CD14-positive monocyte (primary cell): ENCODE measurements at regions not wholly inside any gene's neighbourhood (a gene's known extent, or its start where the extent isn't known, plus 50 kb on each side); places are given as distances from the start of the nearest gene placed in this dataset.

Source experiments
- DNase-seq, 3 donors: peaks; one replicate each; pipeline ENCODE4 v3.0.0-alpha.2; 2011 to 2022
- H2AFZ ChIP-seq: 2 replicates; pipeline ENCODE4 v1.6.0; 2012; ENCODE audit warnings: mild to moderate bottlenecking, low read depth, low read length, inconsistent platforms; ENCODE audit not compliant: insufficient read depth, poor library complexity, severe bottlenecking
- H3K27ac ChIP-seq, 2 donors: 1 replicate in 1 of 2; 2 replicates in 1 of 2; pipeline ENCODE4 v1.5.1; 2012 to 2013; ENCODE audit warnings: low read length in 2 of 2, control low read depth in 1 of 2, inconsistent platforms in 1 of 2, low read depth in 1 of 2, mild to moderate bottlenecking in 1 of 2
- H3K27me3 ChIP-seq, 2 donors: one replicate each; pipeline versions ENCODE4 v1.6.0 to v1.6.1; 2011 to 2013; ENCODE audit warnings: low read length in 2 of 2; ENCODE audit not compliant: control insufficient read depth in 2 of 2, insufficient read depth in 2 of 2
- H3K36me3 ChIP-seq, 2 donors: replicated peaks in 1 of 2; 1 replicate in 1 of 2; 2 replicates in 1 of 2; pipeline versions ENCODE4 v1.5.1 to v1.6.1; 2012 to 2013; ENCODE audit warnings: low read length in 2 of 2, control low read depth in 1 of 2, inconsistent platforms in 1 of 2, mild to moderate bottlenecking in 1 of 2; ENCODE audit not compliant: insufficient read depth in 2 of 2, control insufficient read depth in 1 of 2
- H3K4me1 ChIP-seq, 2 donors: 1 replicate in 1 of 2; 2 replicates in 1 of 2; pipeline versions ENCODE4 v1.5.1 to v1.6.1; 2012 to 2013; ENCODE audit warnings: low read length in 2 of 2, control low read depth in 1 of 2, inconsistent platforms in 1 of 2, mild to moderate bottlenecking in 1 of 2, moderate library complexity in 1 of 2; ENCODE audit not compliant: insufficient read depth in 2 of 2, control insufficient read depth in 1 of 2
- H3K4me2 ChIP-seq: replicated peaks from 2 replicates; pipeline ENCODE3; 2012; ENCODE audit warnings: low read length, moderate library complexity, mild to moderate bottlenecking; ENCODE audit not compliant: poor library complexity, severe bottlenecking; ENCODE audit errors: extremely low read depth
- H3K4me3 ChIP-seq, 3 experiments: fragments of 200-600 bp in 1 of 3; sonication (generic) in 1 of 3; replicated peaks in 1 of 3; 1 replicate in 2 of 3; 2 replicates in 1 of 3; pipeline ENCODE4 v1.5.1; 2011 to 2013; ENCODE audit warnings: low read length in 3 of 3, mild to moderate bottlenecking in 3 of 3, control low read depth in 2 of 3, low read depth in 2 of 3, inconsistent platforms in 1 of 3, moderate library complexity in 1 of 3
- H3K79me2 ChIP-seq: 2 replicates; pipeline ENCODE4 v1.6.0; 2012; ENCODE audit warnings: mild to moderate bottlenecking, control low read depth, inconsistent platforms, low read length, moderate library complexity; ENCODE audit not compliant: insufficient read depth
- H3K9ac ChIP-seq: 2 replicates; pipeline ENCODE4 v1.6.0; 2017; ENCODE audit warnings: low read length, mild to moderate bottlenecking; ENCODE audit not compliant: insufficient read depth, poor library complexity, severe bottlenecking
- H3K9me3 ChIP-seq, 2 donors: replicated peaks in 1 of 2; 1 replicate in 1 of 2; 2 replicates in 1 of 2; pipeline versions ENCODE4 v1.5.1 to v1.6.1; 2012 to 2013; ENCODE audit warnings: low read length in 2 of 2, control low read depth in 1 of 2; ENCODE audit not compliant: control insufficient read depth in 1 of 2, insufficient read depth in 1 of 2
- H4K20me1 ChIP-seq: 2 replicates; pipeline ENCODE4 v1.6.0; 2012; ENCODE audit warnings: mild to moderate bottlenecking, low read length, control low read depth, moderate library complexity; ENCODE audit not compliant: insufficient read depth
- H3K27ac Mint-ChIP-seq, 7 donors: one replicate each; pipeline ENCODE4 v1.8.0; 2020; ENCODE audit warnings: mild to moderate bottlenecking in 7 of 7, mixed read lengths in 7 of 7, moderate library complexity in 6 of 7, inconsistent platforms in 2 of 7
- H3K27me3 Mint-ChIP-seq, 3 donors: one replicate each; pipeline ENCODE4 v1.8.0; 2021 to 2022; ENCODE audit warnings: low read depth in 3 of 3, mild to moderate bottlenecking in 3 of 3, mixed read lengths in 3 of 3, moderate library complexity in 3 of 3, inconsistent platforms in 1 of 3
- H3K36me3 Mint-ChIP-seq, 2 donors: one replicate each; pipeline ENCODE4 v1.8.0; 2020; ENCODE audit warnings: mixed read lengths in 2 of 2, inconsistent platforms in 1 of 2, mild to moderate bottlenecking in 1 of 2
- H3K4me1 Mint-ChIP-seq: one replicate; pipeline ENCODE4 v1.8.0; 2020; ENCODE audit warnings: mild to moderate bottlenecking, mixed read lengths
- H3K4me3 Mint-ChIP-seq, 2 donors: one replicate each; pipeline ENCODE4 v1.8.0; 2020; ENCODE audit warnings: mild to moderate bottlenecking in 2 of 2, mixed read lengths in 2 of 2, moderate library complexity in 1 of 2
- H3K9me3 Mint-ChIP-seq, 7 donors: one replicate each; pipeline ENCODE4 v1.8.0; 2020 to 2022; ENCODE audit warnings: mixed read lengths in 7 of 7, mild to moderate bottlenecking in 6 of 7, moderate library complexity in 6 of 7, inconsistent platforms in 2 of 7
- WGBS: methylation state at CpG from one replicate; pipeline ENCODE4 v1.1.5; 2013; ENCODE audit warnings: missing lambda C conversion rate; ENCODE audit not compliant: insufficient coverage; 5-methylcytosine and 5-hydroxymethylcytosine counted together
- intact Hi-C, 2 donors: fragments of 100-400 bp; cut with micrococcal nuclease; formaldehyde crosslinking; loops; one replicate each; pipeline versions ENCODE4 v1.15.0 to v1.15.1; 2023
- TF ChIP-seq, protein P1 (sequence below): fragments of 200-600 bp; IDR thresholded peaks from one replicate; pipeline ENCODE4 v1.8.0; 2022; ENCODE audit warnings: antibody characterized with exemption, mild to moderate bottlenecking

DNA sequence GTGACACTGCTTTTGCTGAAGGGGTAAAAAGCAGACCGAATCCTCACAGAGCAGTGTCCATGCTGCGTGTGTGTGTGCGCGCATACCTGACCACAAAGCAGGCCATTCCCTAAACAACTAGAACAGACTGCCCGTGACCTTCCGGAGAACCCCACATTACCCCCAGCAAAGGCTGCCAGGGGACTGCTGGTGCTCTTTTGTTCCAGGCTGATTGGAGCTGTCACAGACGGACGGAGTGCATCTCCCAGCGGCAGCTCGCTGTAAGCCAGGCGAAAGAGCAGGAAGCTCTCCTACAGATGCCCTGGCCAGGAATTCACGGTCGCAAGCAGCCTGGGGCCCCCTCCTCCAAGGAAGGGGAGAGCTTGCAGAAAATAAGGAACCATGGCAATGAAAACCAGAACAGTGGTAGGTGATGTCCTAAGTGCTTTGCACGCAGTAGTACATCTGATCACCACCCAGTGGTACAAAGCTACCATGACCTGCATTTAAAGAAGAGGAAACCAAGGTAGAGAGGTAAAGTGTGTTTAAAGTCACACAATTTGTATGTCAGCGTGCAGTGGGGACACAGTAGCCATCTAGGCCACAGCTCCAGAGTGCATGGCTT is 153.4 kb upstream of the DYNLRB2 start:
- no peaks in the 10 kb centered on the region for H3K27me3 ChIP-seq
- no peak overlapping the region for H3K27ac ChIP-seq
- no peaks in the 10 kb centered on the region for H3K4me1 ChIP-seq
- no peaks in the 10 kb centered on the region for H3K9me3 ChIP-seq
- H3K9me3 Mint-ChIP-seq: peaks cover 0 to 3% (median 0%) of the 10 kb centered on the region in 7 donors
- TF ChIP-seq, protein P1, sequence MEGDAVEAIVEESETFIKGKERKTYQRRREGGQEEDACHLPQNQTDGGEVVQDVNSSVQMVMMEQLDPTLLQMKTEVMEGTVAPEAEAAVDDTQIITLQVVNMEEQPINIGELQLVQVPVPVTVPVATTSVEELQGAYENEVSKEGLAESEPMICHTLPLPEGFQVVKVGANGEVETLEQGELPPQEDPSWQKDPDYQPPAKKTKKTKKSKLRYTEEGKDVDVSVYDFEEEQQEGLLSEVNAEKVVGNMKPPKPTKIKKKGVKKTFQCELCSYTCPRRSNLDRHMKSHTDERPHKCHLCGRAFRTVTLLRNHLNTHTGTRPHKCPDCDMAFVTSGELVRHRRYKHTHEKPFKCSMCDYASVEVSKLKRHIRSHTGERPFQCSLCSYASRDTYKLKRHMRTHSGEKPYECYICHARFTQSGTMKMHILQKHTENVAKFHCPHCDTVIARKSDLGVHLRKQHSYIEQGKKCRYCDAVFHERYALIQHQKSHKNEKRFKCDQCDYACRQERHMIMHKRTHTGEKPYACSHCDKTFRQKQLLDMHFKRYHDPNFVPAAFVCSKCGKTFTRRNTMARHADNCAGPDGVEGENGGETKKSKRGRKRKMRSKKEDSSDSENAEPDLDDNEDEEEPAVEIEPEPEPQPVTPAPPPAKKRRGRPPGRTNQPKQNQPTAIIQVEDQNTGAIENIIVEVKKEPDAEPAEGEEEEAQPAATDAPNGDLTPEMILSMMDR: no peak
- peaks cover 0 to 4% (median 2%) of the 10 kb centered on the region in 3 donors for H3K27me3 Mint-ChIP-seq
- H3K4me2 ChIP-seq: no peak overlapping the region
- H3K27ac Mint-ChIP-seq: no peak overlapping the region
- no peak for DNase-seq
- intact Hi-C loops: no loop called here
- H3K4me3 ChIP-seq: no peak overlapping the region
- H3K36me3 Mint-ChIP-seq: no peaks in the 10 kb centered on the region
- WGBS: 64% methylated on average over 8 of the region's 15 CpGs
- H3K9ac ChIP-seq: no peak overlapping the region
- H2AFZ ChIP-seq: no peak overlapping the region
- no peaks in the 10 kb centered on the region for H3K36me3 ChIP-seq
- H3K4me3 Mint-ChIP-seq: no peak overlapping the region
- no peaks in the 10 kb centered on the region for H4K20me1 ChIP-seq
- no peaks in the 10 kb centered on the region for H3K79me2 ChIP-seq
- H3K4me1 Mint-ChIP-seq: no peaks in the 10 kb centered on the region

DNA sequence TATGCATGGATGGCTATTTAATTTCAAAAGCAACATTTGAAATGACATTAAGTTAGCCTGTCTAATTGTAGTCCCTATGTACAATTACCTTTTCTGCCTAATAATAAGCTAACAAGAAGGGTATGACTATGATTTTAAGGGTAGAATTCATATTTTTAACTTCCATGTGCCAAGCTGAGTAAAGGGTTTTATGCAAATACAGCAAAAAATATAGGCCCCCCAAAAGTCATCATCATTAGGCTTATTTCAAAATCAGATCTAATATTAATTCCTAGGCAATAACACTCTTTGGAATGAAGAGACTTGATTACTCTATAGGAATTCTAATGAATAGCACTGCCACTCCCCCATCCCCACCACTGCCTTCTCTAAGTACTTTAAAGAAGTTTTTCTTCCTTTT is 155.9 kb upstream of the DYNLRB2 start:
- H3K4me1 Mint-ChIP-seq: no peaks in the 10 kb centered on the region

More for the DNA sequence above, 155.9 kb upstream of the DYNLRB2 start:
- no peaks in the 10 kb centered on the region for H3K36me3 Mint-ChIP-seq
- no peak overlapping the region for H3K4me3 Mint-ChIP-seq
- H3K9me3 ChIP-seq: no peaks in the 10 kb centered on the region
- intact Hi-C loops: no loop called here
- no peak overlapping the region for H3K4me3 ChIP-seq
- H3K27me3 Mint-ChIP-seq: peaks cover 0 to 4% (median 2%) of the 10 kb centered on the region in 3 donors
- TF ChIP-seq, protein P1: no peak
- DNase-seq: no peak
- no peak overlapping the region for H3K4me2 ChIP-seq
- no peaks in the 10 kb centered on the region for H4K20me1 ChIP-seq
- no peaks in the 10 kb centered on the region for H3K79me2 ChIP-seq
- H3K9me3 Mint-ChIP-seq: peaks cover 0 to 3% (median 0%) of the 10 kb centered on the region in 7 donors
- H2AFZ ChIP-seq: no peak overlapping the region
- H3K27ac ChIP-seq: no peak overlapping the region
- no peak overlapping the region for H3K27ac Mint-ChIP-seq
- no peaks in the 10 kb centered on the region for H3K36me3 ChIP-seq
- no peaks in the 10 kb centered on the region for H3K4me1 ChIP-seq
- H3K9ac ChIP-seq: no peak overlapping the region
- no peaks in the 10 kb centered on the region for H3K27me3 ChIP-seq
